Smooth muscle cell (in vitro differentiated cells): ENCODE measurements at regions not wholly inside any gene's neighbourhood (a gene's known extent, or its start where the extent isn't known, plus 50 kb on each side); places are given as distances from the start of the nearest gene placed in this dataset.
"Not testable (repeated sequence)": the region's sequence is repeated elsewhere in the genome, so short reads cannot be mapped to it uniquely, and the experiment has no call there.

Experiments
- DNase-seq: peaks from one replicate; lab custom pipeline; 2025; ENCODE audit not compliant: unreplicated experiment; lab: John Stamatoyannopoulos, UW
- H2AFZ ChIP-seq: fragments of 200-600 bp; sonication (generic); 2 replicates; pipeline ENCODE4 v1.6.0; 2016; ENCODE audit warnings: antibody characterized with exemption, low read depth, mild to moderate bottlenecking
- H3F3A ChIP-seq: fragments of 200-600 bp; sonication (generic); 2 replicates; pipeline ENCODE4 v1.6.0; 2017; ENCODE audit warnings: antibody characterized with exemption, low read depth
- H3K27ac ChIP-seq: fragments of 200-600 bp; sonication (generic); 2 replicates; pipeline ENCODE4 v1.5.1; 2016; ENCODE audit warnings: low read depth, mild to moderate bottlenecking
- H3K27me3 ChIP-seq: fragments of 200-600 bp; sonication (generic); 2 replicates; pipeline ENCODE4 v1.6.1; 2016; ENCODE audit warnings: low read depth, mild to moderate bottlenecking
- H3K36me3 ChIP-seq: fragments of 200-600 bp; sonication (generic); 2 replicates; pipeline ENCODE4 v1.5.1; 2016; ENCODE audit warnings: low read depth
- H3K4me1 ChIP-seq: fragments of 200-600 bp; sonication (generic); 2 replicates; pipeline ENCODE4 v1.5.1; 2016; ENCODE audit warnings: low read depth
- H3K4me2 ChIP-seq: fragments of 200-600 bp; sonication (generic); 2 replicates; pipeline ENCODE4 v1.6.0; 2016; ENCODE audit warnings: mild to moderate bottlenecking
- H3K4me3 ChIP-seq: fragments of 200-600 bp; sonication (generic); 2 replicates; pipeline ENCODE4 v1.5.1; 2016; ENCODE audit warnings: mild to moderate bottlenecking
- H3K79me2 ChIP-seq: fragments of 200-600 bp; sonication (generic); 2 replicates; pipeline ENCODE4 v1.6.0; 2016; ENCODE audit warnings: low read depth, mild to moderate bottlenecking
- H3K9ac ChIP-seq: fragments of 200-600 bp; sonication (generic); 2 replicates; pipeline ENCODE4 v1.6.0; 2016; ENCODE audit warnings: low read depth
- H3K9me3 ChIP-seq: fragments of 200-600 bp; sonication (generic); replicated peaks from 2 replicates; pipeline ENCODE4 v1.5.1; 2016; ENCODE audit warnings: low read depth
- H4K20me1 ChIP-seq: fragments of 200-600 bp; sonication (generic); 2 replicates; pipeline ENCODE4 v1.6.0; 2016; ENCODE audit warnings: low read depth
- WGBS: methylation state at CpG from one replicate; pipeline ENCODE4 v1.1.7; 2016; ENCODE audit warnings: low lambda C conversion rate; 5-methylcytosine and 5-hydroxymethylcytosine counted together

GRCh38 chr7:55743454-55743717 lies 119.2 kb downstream of the SEPTIN14 start:
- H4K20me1 ChIP-seq, DNase-seq, H3F3A ChIP-seq, H3K4me1 ChIP-seq, H2AFZ ChIP-seq, H3K36me3 ChIP-seq, H3K4me2 ChIP-seq, H3K9ac ChIP-seq, H3K27ac ChIP-seq, H3K9me3 ChIP-seq, H3K4me3 ChIP-seq, H3K27me3 ChIP-seq, H3K79me2 ChIP-seq: not testable (repeated sequence)
- WGBS: 93% methylated on average over 4 of the region's 12 CpGs

GRCh38 chr7:55742651-55743453 lies 119.7 kb downstream of the SEPTIN14 start:
- H3K27ac ChIP-seq, H3K36me3 ChIP-seq, H3K4me1 ChIP-seq, H3K9me3 ChIP-seq, H3K9ac ChIP-seq, H3K4me2 ChIP-seq, DNase-seq, H4K20me1 ChIP-seq, H3F3A ChIP-seq, H3K27me3 ChIP-seq, H3K4me3 ChIP-seq, H3K79me2 ChIP-seq, H2AFZ ChIP-seq: not testable (repeated sequence)
- 94% methylated on average over 36 of the region's 37 CpGs for WGBS

- not testable (repeated sequence) for H3F3A ChIP-seq, H2AFZ ChIP-seq, DNase-seq, H4K20me1 ChIP-seq, H3K27me3 ChIP-seq, H3K27ac ChIP-seq, H3K4me1 ChIP-seq, H3K79me2 ChIP-seq, H3K4me3 ChIP-seq, H3K9ac ChIP-seq, H3K4me2 ChIP-seq, H3K36me3 ChIP-seq, H3K9me3 ChIP-seq
- 95% methylated on average over 45 of the region's 47 CpGs for WGBS
Observed at GRCh38 chr7:55741721-55742631, 120.6 kb downstream of the SEPTIN14 start.

- not testable (repeated sequence) for DNase-seq, H3K27ac ChIP-seq, H3K36me3 ChIP-seq, H3K4me3 ChIP-seq, H3K4me2 ChIP-seq, H3K4me1 ChIP-seq, H4K20me1 ChIP-seq, H3K9me3 ChIP-seq, H3F3A ChIP-seq, H2AFZ ChIP-seq, H3K79me2 ChIP-seq, H3K9ac ChIP-seq, H3K27me3 ChIP-seq
- WGBS: 94% methylated on average over 26 of the region's 27 CpGs
Observed at GRCh38 chr7:55740633-55741250, 121.8 kb downstream of the SEPTIN14 start.

GRCh38 chr7:55740053-55740452 lies 122.5 kb downstream of the SEPTIN14 start:
- 88% methylated on average over 8 of the region's 8 CpGs for WGBS
- H3K27ac ChIP-seq, DNase-seq: not testable (repeated sequence)

GRCh38 chr7:55736641-55737221 lies 125.8 kb downstream of the SEPTIN14 start:
- not testable (repeated sequence) for H3K4me3 ChIP-seq, H3K27ac ChIP-seq, H3K4me1 ChIP-seq, H3K9ac ChIP-seq, H4K20me1 ChIP-seq, H2AFZ ChIP-seq, H3K27me3 ChIP-seq, H3K9me3 ChIP-seq, H3F3A ChIP-seq, H3K4me2 ChIP-seq, DNase-seq, H3K36me3 ChIP-seq, H3K79me2 ChIP-seq
- 84% methylated on average over 11 of the region's 11 CpGs for WGBS

More at GRCh38 chr7:55740053-55740452, 122.5 kb downstream of the SEPTIN14 start:
- H3K27me3 ChIP-seq, H3K79me2 ChIP-seq, H3K4me3 ChIP-seq, H3K9ac ChIP-seq, H2AFZ ChIP-seq, H3K4me1 ChIP-seq, H3F3A ChIP-seq, H4K20me1 ChIP-seq, H3K4me2 ChIP-seq, H3K9me3 ChIP-seq, H3K36me3 ChIP-seq: not testable (repeated sequence)
